HG02870 (cell line): ENCODE measurements at regions not wholly inside any gene's neighbourhood (a gene's known extent, or its start where the extent isn't known, plus 50 kb on each side); places are given as distances from the start of the nearest gene placed in this dataset.
"Not testable (repeated sequence)": the region's sequence is repeated elsewhere in the genome, so short reads cannot be mapped to it uniquely, and the experiment has no call there.

Source experiments
- ATAC-seq: cut with Tn5 transposase; IDR thresholded peaks from one replicate; pipeline ENCODE4 v1.9.1; 2021; ENCODE audit warnings: mild to moderate bottlenecking, moderate library complexity; ENCODE audit not compliant: unreplicated experiment

GRCh38 chr17:34045990-34046389 lies 209.1 kb upstream of the CCL2 start:
- ATAC-seq: no peak

- ATAC-seq: no peak
Observed at GRCh38 chr17:34051046-34051445, 204.0 kb upstream of the CCL2 start.

GRCh38 chr17:34054495-34054894 lies 200.6 kb upstream of the CCL2 start:
- ATAC-seq: no peak

- ATAC-seq: no peak
Observed at GRCh38 chr17:34055606-34056005, 199.5 kb upstream of the CCL2 start.

DNA sequence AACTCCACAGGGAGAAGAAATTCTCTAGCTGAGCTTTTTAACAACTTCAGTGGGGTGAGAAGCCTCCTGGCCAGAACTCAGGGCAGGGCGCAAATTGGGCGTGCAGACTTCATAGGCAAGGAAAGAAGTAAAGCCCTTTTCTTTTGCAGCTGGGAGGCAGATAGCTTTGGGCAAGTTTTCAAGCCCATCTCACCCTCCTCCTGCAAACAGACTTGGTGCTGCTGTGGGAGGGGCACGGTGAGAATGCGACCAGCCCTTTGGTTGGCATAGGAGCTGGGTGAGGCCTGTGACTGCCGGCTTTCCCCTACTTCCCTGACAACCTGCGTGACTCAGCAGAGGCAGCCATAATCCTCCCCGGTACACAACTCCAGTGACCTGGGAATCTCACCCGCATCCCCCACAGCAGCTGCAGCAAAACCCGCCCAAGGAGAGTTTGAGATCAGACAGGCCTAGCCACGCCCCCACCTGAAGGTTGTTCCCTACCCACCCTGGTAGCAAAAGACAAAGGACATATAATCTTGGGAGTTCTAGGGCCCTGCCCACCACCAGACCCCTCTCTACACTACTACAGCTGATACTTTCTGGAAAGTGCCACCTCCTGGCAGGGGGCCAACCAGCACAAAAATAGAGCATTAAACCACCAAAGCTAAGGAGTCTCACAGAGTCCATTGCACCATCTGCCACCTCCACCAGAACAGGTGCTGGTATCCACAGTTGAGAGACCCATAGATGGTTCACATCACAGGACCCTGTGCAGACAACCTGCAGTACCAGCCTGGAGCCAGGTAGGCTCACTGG lies 195.5 kb upstream of the CCL2 start:
- no peak for ATAC-seq

DNA sequence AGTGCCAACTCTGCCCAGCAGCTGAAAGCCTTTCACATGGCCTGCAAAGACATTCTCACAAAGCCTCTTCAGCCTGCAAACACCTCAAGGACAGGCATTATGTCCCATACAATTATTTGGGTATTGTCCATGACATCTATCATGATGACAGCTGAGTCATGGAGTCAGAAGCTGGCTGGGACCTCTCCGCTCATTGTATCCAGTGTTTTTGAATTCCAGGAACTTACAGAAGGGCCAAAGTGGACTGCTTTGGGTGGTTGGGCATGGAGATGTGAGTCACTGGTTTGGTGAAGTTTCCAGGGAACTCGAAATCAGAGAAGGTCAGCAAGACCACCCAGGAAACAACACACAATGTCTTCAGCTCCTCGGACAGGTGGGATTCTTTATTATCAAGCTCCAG lies 188.6 kb upstream of the CCL2 start:
- ATAC-seq: no peak

DNA sequence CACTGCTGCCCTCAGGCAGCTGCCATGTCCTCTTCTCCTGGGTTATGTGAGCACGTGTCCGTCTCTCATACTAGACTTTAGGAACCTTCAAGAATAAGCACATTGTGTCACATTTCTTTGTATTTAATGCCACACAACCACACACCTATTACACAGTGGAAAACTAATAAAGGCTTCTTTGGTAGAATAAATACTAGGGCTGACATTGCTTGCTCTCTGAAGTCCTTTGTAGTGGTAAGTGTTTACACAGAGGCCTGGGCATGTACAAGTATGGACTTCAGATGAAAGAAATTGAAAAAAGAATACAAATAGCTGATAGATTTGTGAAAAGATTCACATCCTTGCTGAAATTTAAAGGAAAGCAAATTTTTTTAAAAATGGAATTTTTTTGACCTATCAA lies 188.1 kb upstream of the CCL2 start:
- ATAC-seq: no peak

GRCh38 chr17:34068571-34068970 lies 186.5 kb upstream of the CCL2 start:
- no peak for ATAC-seq

DNA sequence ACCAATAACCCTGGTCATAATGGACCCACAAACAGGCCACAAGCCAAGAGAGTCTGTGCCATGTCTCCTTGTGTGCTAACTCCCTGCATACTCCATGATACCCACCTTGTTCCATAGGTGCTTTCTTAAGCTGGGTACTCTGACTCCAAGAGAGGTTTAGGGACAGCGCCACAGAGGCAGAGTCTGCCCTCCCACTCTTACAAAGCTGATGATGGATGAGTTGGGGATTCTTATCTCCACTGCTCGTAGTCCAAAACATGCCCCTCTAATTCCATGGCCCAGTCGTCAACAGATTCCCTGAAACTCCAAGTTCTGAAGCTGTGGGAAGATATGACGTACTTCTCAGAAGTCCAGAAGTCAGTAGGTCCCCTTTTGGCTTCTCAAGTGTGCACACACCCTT lies 184.4 kb upstream of the CCL2 start:
- no peak for ATAC-seq

DNA sequence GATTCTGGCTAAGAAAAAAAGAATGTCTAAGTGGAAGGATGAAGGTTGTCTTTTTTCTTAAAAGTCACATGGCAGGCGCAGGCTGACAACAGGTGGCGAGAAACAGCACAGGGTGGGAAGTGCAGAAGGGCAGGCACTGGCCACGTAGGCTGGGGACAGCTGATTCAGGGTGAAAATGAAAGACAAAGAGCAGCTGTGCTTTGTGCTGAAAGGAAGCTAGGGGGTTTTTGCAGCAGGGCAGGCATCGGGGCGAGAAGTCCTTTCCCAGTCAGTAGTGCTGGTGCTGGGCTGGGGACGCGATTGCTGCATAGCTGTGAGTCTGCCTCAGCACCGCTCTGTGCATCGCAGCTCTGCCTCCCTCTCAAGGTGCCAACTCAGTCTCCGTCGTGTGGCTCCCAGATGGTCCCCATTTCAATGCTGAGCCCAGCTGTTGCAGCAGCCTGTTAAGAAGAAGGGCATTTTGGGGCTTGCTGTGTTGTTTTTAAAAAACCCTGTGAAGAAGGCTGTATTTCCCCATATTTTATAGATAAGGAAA lies 183.1 kb upstream of the CCL2 start:
- ATAC-seq: no peak

DNA sequence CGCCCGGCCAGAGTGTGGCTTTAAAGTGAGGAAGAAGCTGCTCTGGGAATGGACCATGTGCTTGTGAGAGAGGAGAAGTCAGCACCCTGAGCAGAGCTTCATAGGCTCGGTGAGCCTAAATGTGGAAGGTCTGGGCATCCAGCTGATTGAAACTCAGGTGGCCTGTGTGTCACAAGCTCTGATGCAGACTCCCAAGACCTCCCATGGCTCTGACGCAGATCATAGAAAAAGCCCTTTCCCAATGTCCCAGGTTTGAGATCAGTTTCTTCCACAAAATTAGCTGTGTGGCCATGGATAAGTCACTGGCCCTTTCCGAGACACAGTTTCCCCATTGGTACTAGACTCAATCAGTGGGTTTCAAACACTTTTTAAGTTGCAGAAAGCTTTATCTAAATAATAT lies 180.0 kb upstream of the CCL2 start:
- ATAC-seq: no peak

- no peak for ATAC-seq
Observed at GRCh38 chr17:34076743-34077631, 178.1 kb upstream of the CCL2 start.

- no peak for ATAC-seq
Observed at GRCh38 chr17:34081269-34081668, 173.8 kb upstream of the CCL2 start.

- ATAC-seq: no peak
Observed at GRCh38 chr17:34082404-34082803, 172.7 kb upstream of the CCL2 start.

DNA sequence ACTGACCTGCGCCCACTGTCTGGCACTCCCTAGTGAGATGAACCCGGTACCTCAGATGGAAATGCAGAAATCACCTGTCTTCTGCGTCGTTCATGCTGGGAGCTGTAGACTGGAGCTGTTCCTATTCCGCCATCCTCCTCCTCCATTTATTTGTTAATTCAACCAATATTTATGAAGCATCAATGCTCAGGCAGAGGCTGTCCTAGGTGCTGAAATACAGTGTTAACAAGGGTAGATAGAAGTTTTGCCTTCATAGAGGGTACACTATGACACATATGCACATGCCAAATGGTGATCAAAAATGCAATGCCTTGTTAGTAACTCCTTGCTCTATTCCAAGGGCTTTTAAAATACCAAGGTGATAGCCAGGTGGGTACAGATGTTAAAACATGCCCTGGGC lies 166.0 kb upstream of the CCL2 start:
- not testable (repeated sequence) for ATAC-seq

- no peak for ATAC-seq
Observed at GRCh38 chr17:34090593-34090992, 164.5 kb upstream of the CCL2 start.

DNA sequence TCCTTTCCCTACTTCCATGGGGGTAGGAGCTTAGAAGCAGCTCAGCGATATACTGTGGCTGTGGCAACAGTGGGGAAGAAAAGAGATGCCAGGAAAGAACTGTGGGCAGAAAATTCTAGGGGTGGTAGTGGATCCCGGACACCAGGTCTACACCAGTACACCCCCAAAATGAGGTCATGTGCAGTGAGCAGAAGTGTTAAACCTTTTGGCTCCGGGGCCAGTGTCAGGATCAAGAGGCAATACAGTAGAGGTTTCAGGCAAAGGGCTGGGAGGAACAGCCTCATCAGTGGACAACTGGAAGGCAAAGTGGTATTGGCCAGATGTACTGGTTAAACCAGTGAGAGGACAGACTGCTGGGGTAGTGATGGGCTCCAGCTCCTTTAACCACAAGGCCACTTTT lies 163.1 kb upstream of the CCL2 start:
- ATAC-seq: no peak

DNA sequence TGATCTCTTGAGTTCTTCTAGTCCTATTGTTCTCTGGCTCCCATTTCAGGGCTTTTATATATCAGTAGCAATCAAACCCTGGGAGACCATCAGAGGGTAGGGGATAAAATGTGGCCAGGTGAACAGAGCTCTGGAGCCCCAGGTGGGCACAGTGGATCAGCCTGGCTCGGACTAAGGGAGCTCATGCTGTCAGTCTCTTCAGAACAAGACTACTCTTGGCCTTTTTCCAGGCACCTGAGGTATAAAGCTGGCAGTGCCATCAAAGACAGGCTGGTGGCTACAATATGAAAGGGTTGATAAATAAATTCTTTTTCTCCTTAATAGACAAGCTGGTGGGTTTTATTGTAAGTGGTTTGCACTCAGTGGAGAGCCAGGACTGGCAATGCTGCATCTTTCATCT lies 160.0 kb upstream of the CCL2 start:
- ATAC-seq: no peak

GRCh38 chr17:34098699-34099098 lies 156.4 kb upstream of the CCL2 start:
- no peak for ATAC-seq

DNA sequence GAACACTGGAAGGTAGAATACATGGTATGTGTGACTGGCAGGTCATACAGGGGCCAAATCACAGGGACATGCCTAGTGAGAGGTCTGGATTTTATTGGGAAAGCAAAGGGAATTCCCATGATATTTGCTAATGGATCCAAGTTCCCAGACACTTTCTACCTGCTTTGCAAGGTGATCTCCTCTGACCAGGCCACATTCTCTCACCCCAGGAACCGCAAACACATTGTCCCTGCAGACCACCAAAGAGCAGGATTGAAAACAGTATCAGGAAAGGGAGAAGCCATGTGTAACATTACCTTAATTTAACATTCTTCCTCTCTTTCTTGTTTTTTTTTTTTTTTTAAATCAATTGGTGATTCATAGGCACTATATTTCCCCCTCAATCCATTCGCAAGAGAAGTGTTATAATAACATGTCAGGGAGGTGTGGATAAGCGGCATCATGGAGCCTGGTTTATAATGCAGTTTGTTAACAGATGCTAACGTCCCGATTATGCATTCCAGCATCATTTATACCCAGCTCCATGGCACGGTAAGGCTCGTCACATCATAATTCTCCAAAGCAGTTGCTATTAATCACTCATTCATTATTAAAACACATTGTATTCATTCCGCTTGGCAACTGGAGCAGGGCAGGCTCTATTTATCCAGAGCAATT lies 155.1 kb upstream of the CCL2 start:
- ATAC-seq: no peak

DNA sequence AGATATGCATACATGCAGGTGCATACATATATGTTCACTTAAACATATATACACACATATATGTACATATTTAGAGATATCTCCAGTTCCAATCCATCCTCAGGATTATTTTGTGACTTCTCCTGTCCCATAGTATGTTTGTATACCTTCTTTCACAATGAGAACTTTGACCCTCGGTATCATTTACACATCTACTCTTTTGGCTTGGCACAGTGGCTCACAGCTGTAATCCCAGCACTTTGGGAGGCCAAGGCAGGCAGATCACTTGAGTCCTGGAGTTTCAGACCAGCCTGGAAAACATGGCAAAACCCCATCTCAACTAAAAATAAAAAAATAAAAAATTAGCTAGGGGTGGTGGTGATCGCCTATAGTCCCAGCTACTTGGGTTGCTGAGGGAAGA lies 148.1 kb upstream of the CCL2 start:
- no peak for ATAC-seq
